GM19238 (cell line): ENCODE measurements at regions not wholly inside any gene's neighbourhood (a gene's known extent, or its start where the extent isn't known, plus 50 kb on each side); places are given as distances from the start of the nearest gene placed in this dataset.

Experiments
- DNase-seq: peaks from one replicate; pipeline ENCODE4 v3.0.0; 2011; ENCODE audit warnings: low spot score; ENCODE audit not compliant: insufficient read length

DNA sequence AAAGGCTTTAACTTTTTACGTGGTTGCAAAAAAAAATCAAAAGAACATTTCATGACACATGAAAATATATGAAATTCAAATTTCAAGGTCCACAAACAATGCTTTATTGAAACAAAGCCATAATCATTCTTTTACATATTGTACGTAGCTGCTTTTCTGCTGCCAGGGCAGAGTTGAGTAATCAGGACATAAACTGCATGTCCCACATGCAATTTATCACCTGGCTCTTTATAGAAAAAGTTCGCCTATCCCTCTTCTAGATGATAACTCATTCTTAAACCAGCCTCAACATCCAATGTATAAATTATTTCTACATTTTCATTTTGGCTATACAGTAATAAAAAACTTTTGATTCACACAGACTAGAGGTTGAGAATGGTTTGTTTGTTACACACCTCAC is 154.9 kb downstream of the AXIN2 start:
- DNase-seq: no peak

DNA sequence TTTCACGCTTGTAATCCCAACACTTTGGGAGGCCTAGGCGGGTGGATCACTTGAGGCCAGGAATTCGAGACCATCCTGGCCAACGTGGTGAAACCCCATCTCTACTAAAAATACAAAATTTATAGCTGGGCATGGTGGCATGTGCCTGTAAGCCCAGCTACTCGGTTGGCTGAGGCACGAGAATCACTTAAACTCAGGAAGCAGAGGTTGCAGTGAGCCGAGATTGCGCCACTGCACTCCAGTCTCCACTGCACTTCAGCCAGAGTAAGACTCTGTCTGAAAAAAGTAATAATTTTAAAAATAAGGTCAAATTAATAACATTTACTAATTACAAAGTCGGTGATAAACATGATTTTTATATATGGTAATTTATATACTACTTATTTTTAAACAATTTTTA is 155.9 kb downstream of the AXIN2 start:
- DNase-seq: no peak

DNA sequence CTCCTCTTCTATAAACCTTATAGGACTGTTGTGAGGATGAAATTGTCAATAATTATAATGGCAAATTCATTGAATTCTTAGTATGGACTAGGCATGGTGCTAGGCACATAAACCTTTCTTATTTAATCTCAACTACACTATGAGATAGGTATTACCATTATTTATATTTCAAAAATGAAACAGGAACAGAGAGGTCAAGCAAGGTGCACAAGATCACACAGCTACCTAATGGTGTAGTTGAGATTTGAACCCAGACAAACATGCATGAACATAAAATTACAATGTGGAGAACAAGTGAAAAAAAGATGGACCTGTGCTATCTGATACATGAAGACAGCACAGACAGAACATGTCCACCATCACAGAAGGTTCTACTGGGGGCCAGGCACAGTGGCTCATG is 156.7 kb downstream of the AXIN2 start:
- no peak for DNase-seq

DNA sequence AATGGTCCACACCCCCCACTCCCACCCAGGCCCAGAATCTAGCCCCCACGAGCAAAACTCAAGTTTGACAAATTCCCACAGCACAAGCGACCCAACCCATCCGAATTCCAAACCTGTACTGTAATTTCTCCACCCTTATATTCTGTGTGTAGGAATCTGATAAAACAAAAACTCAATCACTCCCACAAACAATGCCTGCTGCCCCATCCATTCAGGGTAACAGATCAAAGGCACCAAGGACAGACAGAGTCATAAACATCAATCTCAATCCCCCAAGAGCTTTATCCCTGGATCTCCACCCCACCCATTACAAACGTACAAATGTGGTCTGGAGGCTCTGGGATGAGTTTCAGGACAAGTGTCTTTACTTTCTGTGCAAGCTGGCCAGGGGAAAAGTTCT is 157.8 kb downstream of the AXIN2 start:
- DNase-seq: no peak

DNA sequence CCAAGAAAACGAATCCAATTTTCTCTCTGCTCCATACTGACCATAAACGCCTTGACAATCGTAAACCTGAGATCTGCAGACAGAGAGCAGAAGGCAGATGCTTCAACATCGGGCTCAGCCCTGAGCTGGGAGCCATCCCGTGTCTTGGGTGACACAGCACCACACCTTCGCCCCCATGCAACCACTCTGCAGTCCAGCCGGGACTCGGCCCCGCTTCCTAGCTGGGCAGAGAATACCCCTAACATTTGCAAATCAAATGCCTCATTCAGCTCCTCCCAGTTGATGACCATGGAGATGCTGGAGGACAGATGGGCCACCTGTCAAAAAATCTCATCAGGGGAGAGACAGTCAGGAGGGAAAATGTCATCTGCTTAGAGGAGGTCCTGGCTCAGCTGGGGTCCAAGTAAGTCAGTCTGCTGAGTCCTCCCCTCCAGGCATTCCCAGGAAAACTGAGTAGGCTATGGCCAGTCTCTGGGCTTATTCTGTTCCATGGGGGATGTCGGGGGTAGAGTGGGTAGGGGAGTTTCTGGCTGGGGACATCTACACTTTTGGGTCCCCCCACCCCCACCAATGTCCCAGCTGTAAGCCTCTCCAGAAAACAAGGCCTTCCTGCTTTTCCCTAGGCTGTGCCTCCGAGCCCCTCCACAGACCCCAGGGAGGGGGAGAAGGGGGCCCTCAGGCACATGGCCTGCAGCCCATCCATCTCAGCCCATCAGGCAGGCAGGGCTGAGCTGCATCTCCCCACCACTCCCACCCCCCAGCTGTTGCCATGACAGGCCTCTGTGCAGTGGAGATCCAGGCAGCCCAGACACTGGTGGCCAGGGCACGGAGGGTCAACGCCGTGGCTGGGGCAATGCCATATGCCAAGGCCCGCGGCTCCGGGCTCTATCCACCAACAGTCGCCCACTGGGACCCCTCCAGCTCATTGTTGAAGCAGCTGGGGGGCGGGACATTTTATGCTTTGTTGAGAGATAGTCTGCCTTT is 158.6 kb downstream of the AXIN2 start:
- no peak for DNase-seq

DNA sequence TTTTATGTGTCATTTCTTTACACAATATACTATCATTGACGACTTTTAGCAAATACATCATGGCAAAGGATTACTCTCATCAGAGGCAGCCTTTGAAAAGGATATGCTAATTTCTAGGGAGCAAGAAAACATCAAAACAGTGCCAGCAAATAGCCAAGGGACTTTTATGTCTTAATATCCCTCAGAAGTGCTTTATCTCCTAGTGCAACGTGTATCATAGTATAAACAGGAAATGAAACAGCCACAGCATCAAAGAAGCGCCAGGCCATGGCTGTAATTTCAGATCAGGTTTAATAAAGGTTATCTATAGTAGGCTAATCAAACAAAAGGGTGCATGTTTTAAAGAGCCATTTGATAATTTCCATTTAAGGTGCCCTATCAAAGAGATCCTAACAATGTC is 159.9 kb downstream of the AXIN2 start:
- DNase-seq: no peak

DNA sequence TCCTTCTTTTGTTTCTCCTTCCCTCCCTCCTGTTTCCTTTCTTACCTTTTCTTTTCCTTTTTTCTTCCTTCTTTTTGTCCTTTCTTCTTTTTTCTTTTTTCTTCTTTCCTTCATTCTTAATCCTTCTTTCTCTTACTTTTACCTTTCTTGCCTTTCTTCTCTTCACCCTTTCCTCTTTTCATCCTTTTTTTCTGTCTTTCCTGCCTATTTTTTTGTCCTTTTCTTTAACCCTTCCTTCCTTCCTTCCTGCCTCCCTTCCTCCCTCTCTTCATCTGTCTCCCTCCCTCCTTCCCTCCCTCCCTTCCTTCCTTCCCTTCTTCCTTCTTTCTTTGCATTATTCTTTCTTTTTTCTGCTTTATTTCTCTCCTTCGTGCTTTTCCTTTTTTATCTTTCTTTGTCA is 160.7 kb downstream of the AXIN2 start:
- no peak for DNase-seq

DNA sequence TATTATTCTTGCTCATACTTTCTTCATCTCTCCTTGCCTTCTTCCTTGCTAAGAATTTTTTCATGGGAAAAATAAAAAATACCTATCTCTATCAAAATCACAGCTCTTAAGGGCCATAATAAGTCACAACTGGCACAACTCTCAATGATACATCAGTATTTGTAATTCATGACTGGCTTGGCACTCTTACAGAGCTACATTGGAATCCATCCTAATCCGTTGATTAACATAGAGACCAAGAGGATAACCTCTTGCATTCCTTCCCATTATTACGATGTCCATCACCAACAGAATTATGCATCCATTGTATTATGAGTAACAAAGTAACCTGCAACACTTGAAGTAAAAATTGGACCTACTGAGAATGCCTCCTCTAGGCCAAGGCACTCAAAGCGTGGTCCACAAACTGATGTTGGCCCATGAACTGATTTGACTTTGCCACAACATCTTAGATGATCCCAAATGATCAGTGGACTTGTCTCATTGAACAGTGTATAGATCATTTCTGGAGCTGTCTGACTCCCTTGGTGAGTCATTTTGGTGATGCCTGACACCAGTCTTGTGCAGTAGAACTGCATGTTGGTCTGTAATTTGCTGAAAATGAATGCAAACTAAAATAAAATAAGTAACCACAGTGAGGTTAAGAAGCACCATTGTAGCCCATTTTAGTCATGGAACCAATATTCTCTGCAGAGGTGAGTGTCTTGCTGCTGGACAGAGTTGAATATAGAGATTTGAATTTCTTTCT is 163.2 kb downstream of the AXIN2 start:
- DNase-seq: no peak

DNA sequence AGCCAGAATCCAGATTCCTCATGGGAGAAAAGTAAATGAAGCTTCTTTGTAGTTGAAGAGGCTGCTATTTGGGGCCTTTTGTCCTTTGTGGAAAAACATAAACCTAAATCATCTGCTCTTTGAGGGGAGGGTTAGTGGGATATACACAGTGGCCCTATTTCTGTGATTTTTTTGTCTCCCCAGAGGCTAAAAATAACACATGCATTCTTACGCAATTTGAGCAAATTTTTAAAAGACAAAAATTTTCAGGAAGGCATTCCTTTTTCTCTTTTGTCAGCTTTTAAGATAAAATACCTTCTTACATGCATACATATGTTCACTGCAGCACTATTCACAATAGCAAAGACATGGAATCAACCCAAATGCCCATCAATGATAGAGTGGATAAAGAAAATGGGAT is 165.5 kb downstream of the AXIN2 start:
- no peak for DNase-seq

DNA sequence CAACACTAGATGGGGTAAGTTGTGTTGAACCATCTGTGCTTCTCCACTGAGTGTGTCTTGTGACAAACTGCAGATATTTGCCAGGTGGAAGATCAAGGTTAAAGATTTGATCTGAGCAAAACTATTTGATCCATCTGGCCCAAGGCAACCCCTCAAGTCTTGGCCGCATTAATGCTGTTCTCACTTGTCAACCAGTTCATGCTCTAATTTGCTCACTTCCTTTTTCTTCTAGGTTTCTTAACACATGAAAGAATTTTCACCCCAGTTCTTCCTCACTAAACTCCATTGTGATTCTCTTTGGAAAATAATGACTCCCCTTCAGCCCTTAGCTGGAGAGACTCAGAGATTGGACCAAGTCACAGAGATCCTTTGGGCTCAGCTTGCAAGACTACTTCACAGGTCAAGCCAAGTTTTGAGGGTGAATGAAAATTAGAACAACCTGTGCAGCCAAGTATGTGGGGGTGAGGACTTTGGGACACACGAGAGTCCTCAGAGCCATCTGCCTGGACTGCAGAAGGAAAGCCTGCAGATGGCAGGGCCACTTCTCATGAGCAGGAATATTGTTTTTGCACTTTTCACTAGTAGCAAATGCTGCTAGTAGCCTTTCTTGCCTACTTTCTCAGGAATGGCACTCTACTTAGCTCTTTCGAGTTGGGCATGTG is 166.5 kb downstream of the AXIN2 start:
- no peak for DNase-seq

DNA sequence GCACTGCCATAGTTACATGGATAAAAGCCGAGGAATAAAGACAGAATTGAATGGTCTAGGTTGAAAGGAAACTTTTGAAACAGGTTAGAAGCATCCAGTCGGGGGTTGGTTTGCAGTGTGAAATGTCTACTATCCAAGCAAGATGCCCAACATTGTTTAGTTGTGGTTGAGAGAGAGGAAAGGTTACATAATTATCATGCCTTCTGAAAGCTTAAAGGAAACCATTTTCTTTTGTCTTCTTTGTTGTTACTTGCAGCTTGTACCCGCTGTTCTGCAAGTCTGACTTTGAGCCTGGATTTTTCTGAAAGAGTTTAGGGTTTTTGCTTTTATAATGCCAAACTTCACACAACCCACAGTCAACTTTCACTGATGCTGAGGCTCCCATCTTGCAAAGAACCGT is 167.9 kb downstream of the AXIN2 start:
- no peak for DNase-seq

DNA sequence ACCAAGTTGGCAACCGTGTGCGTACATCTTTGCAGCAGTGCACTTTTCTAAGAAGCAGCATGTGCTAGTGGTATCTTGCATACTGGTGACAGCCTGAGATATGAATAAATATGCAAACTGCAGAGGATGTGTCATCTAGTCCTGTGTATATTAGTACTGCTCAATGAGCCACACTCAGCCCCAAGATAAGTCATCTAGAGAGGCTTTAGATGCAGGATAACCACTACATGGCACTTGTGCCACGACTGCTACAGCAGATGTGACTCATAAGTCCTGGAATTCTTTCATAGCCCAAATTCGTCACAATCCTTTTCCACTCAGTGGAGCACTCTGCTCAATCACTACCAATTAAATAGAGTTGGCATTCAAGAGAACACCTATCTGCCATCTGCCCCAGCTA is 171.5 kb downstream of the AXIN2 start:
- DNase-seq: no peak

DNA sequence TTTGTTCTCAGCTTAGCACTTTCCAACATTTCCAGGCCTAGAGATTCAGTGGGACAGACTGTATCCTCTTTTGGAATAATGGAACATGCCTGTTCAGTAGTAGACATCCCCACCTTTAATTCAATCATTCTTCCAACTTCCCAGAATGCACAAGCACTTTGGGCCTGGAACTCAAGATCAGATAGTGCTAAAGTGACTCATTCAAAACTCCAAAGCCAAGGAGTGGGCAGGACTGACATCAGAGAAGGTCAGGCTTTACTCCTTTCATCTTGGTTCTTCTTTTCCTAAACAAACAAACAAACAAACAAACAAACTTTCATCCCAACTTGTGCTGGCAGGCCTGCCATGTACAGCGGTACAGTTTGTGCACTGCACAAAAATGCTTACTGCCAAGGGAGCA is 172.0 kb downstream of the AXIN2 start:
- DNase-seq: no peak

DNA sequence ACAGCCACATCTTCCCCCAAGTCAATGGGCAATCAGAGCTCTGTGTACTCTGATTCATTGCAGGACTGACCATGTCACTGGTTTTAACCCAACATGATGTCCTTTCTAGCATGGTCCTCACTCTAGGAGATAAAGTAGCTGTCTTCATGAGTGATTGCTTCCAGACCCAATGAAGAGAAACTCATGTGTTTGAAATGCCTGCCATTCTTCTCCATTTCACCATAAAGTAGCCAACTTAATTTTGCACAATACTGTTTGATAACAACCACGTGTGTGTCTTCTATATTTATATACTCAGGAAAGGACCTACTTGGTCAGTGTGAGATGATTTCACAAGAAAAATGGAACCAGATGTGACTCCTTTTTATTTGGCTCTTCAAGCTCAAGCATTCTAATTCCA is 172.5 kb downstream of the AXIN2 start:
- no peak for DNase-seq

DNA sequence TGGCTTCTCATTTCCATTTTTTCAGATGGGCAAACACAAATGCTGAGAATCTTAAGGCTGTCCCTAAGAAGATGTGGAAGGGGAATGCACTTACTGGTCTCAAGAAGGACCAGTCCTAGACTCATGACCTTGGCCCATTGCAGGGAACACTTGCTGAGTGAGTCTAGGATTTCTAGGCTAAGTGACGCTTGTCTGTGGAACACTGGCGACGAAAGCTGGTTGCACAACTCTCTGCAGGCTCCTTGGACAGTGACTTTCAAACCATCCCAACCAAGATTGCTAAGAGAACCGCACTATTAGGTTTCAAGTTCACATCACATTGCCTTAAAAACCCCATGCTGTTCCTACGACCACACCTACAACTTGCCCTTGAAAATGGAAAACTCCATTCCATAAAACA is 174.1 kb downstream of the AXIN2 start:
- no peak for DNase-seq

DNA sequence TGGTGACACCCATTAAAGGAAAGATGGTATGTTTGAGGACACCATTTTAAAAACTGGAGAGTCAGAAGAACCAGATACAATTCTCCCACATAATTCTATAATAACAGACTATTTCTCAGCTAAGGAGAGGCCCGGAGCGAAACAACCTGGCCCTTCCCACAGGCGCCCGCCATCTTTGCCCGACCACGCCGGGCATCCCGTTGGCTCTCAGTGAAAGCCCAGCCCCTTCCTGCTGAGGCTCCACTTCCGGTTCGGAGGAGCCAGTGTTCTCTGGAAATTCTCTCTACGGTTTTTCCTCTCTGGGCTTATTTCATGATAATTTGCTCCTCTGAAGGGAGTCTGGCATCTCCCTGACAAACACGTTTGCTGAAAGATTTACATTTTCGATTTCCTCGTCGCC is 175.7 kb downstream of the AXIN2 start:
- DNase-seq: no peak

DNA sequence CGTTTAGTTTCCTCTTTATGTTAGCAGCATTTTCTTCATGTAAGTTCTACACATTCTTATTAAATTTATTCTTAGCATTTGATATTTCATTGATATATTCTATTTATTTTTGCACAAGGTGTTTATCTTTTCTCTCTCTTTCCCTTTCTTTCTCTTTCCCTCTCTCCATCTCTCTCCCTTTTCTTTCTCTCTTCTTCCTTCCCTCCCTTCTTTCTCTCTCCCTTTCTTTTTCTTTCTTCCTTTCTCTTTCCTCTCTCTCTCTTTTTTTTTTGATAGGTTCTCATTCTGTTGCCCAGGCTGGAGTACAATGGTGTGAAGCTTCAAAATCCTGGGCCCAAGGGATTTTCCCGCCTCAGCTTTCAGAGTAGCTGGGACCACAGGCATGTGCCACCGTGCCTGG is 176.4 kb downstream of the AXIN2 start:
- DNase-seq: no peak

DNA sequence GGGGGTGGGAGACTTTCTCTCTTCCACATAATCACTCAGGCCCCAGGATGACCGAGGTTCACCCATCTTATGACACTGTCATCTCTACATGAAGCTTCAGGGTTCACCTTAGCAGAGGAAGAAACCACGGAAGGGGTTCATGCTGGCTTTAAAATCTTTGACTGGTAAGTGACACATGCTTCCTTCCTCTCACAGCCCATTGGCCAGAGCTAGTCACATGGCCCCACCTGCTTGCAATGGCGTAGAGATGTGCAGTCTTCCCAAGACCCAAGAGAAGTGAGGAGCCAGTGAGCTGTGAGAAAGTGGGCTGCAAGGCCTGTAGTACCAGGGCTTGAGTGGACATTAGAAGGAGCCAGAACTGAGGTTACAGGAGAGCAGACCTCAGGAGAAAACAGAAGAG is 180.3 kb downstream of the AXIN2 start:
- DNase-seq: no peak

DNA sequence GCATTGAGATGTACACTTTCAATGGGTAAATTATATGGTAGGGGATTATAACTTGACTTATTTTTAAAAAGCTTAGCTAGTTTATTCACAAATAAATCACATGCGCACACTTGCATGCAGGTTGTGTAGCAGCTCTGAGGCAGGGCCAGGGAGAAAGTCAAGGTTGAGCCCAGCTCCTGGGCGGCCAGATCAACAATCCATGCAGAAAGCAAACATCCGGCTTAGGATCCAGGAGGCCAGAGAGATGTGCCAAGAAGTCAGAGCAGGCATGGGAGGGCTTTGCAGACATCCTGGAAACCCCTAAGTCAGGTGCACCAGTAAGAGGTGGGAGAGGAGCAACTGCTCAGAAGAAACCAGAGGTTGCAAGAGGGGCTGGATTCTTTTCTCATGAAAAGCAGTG is 186.5 kb downstream of the AXIN2 start:
- DNase-seq: no peak

DNA sequence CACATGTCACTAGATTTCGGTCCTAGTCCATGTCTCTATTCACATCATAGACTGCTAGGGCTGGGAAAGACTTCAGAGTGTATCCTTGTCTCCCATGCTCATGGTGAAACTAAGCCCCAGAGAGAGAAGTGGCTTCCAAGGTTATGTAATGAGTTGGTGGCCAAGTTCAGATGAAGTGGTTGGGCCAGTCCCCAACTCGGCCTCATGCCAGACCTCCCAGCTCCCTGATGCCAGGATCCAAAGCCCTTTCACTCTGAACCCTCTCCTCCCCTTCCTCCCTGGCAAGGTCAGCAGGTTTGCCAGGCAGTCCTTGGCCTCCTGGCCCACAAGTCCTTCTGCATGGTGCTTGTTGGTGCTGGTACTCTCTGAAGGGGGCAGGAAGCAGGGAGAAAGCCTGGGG is 189.7 kb downstream of the AXIN2 start:
- no peak for DNase-seq

DNA sequence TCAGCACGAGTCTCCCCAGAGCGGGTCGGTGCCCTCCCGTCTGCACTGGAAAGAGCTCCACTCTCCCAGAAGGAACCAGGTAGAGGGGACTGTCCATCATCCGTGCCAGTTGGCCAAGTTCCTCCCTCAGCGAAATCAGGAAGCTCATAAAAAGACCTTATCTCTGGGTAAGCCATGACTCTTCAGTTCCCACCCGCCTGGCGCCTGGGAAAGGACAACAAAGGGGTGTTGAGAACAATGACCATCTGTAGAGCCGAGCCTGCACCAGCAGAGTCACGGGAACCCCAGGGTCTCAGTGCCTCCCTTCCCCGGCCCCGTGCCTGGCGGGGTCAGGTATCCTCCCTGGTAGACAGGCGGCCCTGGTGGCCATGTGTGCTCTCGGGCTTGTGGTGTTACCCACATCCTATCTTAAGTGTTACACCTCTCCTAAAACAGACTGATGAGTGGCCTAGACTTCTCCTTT is 190.7 kb downstream of the AXIN2 start:
- no peak for DNase-seq

DNA sequence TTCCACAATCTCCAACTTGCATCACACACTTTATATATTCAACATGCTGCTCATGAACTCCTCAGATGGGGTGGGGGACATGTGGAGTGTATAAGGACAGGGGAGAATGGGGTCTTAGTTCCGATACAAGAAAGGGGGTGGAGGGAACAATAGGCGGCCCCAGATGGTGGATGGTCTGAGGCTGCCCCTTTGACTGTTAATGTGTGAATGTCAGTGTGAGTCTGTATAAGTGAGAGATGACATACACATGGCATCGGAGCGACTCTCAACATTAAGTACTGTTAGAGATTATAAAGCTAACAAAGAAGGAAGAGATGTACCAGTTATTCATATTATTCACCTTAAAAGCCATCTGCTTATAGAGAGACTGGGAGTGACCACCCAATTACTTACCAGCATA is 193.1 kb downstream of the AXIN2 start:
- DNase-seq: no peak
